BLaER1 (cell line): ENCODE measurements at regions not wholly inside any gene's neighbourhood (a gene's known extent, or its start where the extent isn't known, plus 50 kb on each side); places are given as distances from the start of the nearest gene placed in this dataset.
A peak's percentile ranks its signal among the peaks of the same experiment; 100 is the strongest.

Source experiments
- H3K27ac ChIP-seq: shearing (Covaris generic); formaldehyde crosslinking; 2 replicates; pipeline ENCODE4 v1.8.1; 2022
- H3K27me3 ChIP-seq: shearing (Covaris generic); formaldehyde crosslinking; 2 replicates; pipeline ENCODE4 v1.8.1; 2022
- H3K36me3 ChIP-seq: shearing (Covaris generic); formaldehyde crosslinking; 2 replicates; pipeline ENCODE4 v1.8.1; 2022
- H3K4me1 ChIP-seq: shearing (Covaris generic); formaldehyde crosslinking; 2 replicates; pipeline ENCODE4 v1.8.1; 2022
- H3K4me2 ChIP-seq: shearing (Covaris generic); formaldehyde crosslinking; 2 replicates; pipeline ENCODE4 v1.8.1; 2022
- H3K4me3 ChIP-seq: shearing (Covaris generic); formaldehyde crosslinking; 2 replicates; pipeline ENCODE4 v1.8.1; 2022
- H3K9ac ChIP-seq: shearing (Covaris generic); formaldehyde crosslinking; 2 replicates; pipeline ENCODE4 v1.8.1; 2022
- H3K9me3 ChIP-seq: shearing (Covaris generic); formaldehyde crosslinking; 2 replicates; pipeline ENCODE4 v1.8.1; 2022
- H4K20me1 ChIP-seq: shearing (Covaris generic); formaldehyde crosslinking; 2 replicates; pipeline ENCODE4 v1.8.1; 2022
- Cebpa-rat ChIP-seq: shearing (Covaris generic); IDR thresholded peaks from 2 replicates; pipeline ENCODE4 v1.8.1; 2022

DNA sequence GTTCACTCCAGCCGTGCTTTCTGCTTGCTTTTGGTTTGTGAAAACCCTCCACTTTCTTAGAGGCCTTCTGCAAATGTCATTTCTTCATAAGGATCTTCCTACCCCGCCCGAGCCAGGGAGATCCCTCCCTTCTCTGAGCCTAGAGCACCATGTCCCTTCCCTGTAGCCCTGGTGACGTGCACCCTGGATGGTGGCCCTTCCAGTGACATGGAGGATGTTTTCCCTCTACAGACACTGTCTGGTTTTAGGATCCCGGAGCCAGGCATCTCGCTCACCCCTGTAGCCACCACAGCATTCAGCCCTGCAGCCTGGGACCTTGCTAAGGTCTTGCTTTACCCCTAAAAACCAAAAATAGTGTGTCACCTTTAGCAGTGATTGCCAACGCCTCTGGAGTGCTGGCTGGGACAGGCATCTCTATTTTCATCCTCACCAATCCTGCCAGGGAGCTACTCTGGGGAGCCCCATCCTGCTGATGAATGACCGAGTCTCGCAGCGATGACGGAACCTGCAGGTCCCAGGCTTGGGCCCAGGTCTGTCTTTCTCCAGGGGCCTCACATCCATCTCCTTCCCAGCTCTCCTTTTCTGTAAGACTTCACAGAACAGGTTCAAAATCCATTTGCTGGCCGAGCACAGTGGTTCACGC, 394.1 kb upstream of the TNRC6C start:
- Histone ChIP-seq H3K4me2 (peak overlapping the region; percentile 74), H3K36me3 (peaks cover 27% of the 10 kb centered on the region; the same call in 1 of the 2 replicates), H3K9me3 (no peaks in the 10 kb centered on the region; the same call in 1 of the 2 replicates), H3K27ac (peak overlapping the region; percentile 67), H3K27me3 (no peaks in the 10 kb centered on the region), H3K9ac (0 out of 2 replicates have a peak overlapping the region, but pooled peaks have one; percentile 31), H4K20me1 (no peaks in the 10 kb centered on the region), H3K4me3 (no peak overlapping the region; the same call in 1 of the 2 replicates), H3K4me1 (peaks cover 52% of the 10 kb centered on the region)
- no peak for TF ChIP-seq Cebpa-rat

DNA sequence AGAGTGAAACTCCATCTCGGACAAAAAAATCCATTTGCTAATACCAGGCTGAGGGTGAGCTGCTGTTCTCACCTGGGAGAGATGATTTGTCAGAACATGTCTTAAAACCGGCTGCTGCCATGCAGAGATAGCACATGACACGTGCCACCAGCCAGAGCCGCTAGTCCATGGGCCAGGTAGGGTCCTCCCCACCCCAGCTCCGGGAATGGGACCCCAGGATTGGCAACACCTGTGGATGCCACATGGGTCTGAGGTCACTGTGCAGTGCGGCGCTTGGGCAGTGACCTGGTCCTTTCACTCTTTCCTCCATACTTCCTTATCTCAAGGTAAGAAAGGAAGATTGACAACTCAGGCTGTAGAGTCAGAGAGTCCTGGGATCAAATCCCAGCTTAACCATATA, 393.3 kb upstream of the TNRC6C start:
- Histone ChIP-seq H4K20me1 (no peaks in the 10 kb centered on the region), H3K4me1 (peaks cover 60% of the 10 kb centered on the region), H3K27me3 (no peaks in the 10 kb centered on the region), H3K9me3 (no peaks in the 10 kb centered on the region; the same call in 1 of the 2 replicates), H3K4me3 (peak overlapping the region; percentile 46), H3K4me2 (peak overlapping the region; percentile 74), H3K36me3 (peaks cover 25% of the 10 kb centered on the region; the same call in 1 of the 2 replicates), H3K27ac (peak overlapping the region; percentile 69; the same call in 1 of the 2 replicates), H3K9ac (no peak overlapping the region)
- TF ChIP-seq Cebpa-rat, result no peak

DNA sequence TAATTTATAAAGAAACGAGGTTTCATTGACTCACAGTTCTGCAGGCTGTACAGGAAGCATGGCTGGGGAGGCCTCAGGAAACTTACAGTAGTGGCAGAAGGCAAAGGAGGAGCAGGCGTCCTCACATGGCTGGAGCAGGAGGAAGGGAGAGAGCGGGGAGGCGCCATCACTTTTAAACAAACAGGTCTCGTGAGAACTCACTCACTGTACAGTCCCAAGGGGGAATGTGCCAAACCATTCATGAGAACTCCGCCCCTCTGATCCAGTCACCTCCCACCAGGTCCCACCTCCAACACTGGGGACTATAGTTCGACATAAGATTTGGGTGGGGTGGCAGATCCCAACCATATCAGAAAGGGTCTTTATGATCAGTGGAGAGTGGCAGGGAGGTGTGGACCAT, 392.4 kb upstream of the TNRC6C start:
- Histone ChIP-seq H3K9ac (peak overlapping the region; percentile 32; the same call in 1 of the 2 replicates), H3K36me3 (peaks cover 21% of the 10 kb centered on the region; the same call in 1 of the 2 replicates), H3K4me2 (peak overlapping the region; percentile 74), H3K4me1 (peaks cover 70% of the 10 kb centered on the region), H3K27ac (peak overlapping the region; percentile 69), H4K20me1 (no peaks in the 10 kb centered on the region), H3K9me3 (no peaks in the 10 kb centered on the region; the same call in 1 of the 2 replicates), H3K27me3 (no peaks in the 10 kb centered on the region), H3K4me3 (peak overlapping the region; percentile 46)
- TF ChIP-seq Cebpa-rat, result no peak

DNA sequence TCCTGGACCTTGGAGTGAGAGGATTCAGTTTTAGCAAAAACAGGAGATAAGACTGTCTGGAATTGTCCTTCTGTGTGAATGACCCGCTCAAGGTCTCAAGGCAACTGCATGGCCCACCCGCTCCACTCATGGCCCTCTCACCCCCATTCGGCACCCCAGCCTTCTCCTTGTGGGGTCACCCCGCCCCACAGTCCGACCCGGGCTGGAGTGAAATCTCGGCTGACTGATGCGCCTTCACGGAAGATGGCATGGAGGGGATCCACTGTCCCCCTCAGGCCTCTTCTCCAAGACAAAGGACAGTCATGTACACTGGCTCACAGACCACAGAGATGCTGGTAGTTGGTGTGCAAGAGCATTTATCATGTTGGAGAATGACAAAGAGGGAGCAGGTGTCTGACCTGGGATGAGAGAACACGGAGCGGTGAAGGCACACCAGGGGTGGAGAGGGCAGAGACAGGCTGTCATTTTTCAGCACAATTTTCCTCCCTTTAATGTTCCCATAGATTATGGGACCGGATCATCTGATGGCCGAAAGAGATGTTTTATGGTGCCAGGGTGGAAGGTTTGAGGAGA, 391.9 kb upstream of the TNRC6C start:
- Histone ChIP-seq H3K4me2 (peak overlapping the region; percentile 74), H3K27ac (peak overlapping the region; percentile 69; the same call in 1 of the 2 replicates), H3K36me3 (peaks cover 21% of the 10 kb centered on the region; the same call in 1 of the 2 replicates), H3K4me1 (peaks cover 73% of the 10 kb centered on the region), H4K20me1 (no peaks in the 10 kb centered on the region), H3K4me3 (no peak overlapping the region), H3K27me3 (no peaks in the 10 kb centered on the region), H3K9ac (no peak overlapping the region), H3K9me3 (no peaks in the 10 kb centered on the region; the same call in 1 of the 2 replicates)
- no peak for TF ChIP-seq Cebpa-rat

DNA sequence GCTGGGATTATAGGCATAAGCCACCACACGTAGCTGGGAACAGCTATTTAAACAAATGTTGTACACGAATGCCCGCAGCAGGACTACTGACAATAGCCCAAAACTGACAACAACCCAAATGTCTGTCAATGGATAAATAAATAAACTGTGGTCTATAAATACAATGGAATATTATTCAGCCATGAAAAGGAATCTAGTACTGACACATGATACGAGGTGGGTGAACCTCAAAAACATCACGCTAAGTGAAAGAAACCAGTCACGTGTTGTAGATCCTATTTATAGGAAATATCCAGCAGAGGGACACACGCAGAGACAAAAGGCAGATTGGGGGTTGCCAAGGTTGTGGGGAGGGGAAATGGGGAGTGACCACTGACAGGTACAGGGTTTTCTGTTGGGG, 390.0 kb upstream of the TNRC6C start:
- H3K9ac ChIP-seq, result no peak overlapping the region

DNA sequence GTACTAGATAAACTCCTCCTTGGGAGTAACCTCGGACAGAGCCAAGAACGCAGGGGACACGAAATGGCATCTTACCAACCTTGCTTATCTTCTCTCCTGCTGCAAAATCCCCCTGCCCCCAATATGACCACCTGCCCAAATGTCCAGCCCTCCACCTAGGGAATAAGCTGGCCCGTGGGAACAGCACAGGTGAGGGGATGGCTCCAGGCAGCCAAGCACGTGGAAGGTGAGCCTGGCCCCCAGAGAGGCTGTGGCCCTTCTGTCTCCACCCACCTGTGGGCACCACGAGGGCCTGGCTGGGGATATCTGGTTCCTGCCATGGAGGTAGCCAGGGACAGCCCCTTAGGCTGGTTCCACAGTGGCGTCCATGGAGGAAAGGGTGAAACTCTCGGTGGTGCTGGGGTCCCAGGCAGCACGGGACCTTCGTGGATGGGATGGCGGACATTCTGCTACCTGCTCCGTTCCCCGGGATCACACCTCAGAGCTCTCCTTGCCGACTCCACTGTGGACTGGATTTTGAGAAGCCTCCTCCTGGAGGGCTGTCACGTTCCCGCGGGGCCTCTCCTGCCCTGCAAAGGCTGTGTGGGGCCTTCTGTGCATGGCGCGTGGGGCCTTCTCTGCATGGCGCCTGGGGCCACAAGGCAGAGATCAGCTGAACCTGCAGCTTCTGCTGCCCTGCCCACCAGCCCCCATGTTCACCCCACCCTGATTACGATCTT, 388.5 kb upstream of the TNRC6C start:
- no peaks in the 10 kb centered on the region for H3K27me3 ChIP-seq
- peak overlapping the region; percentile 84 for H3K9ac ChIP-seq
- TF ChIP-seq Cebpa-rat, result no peak
- H4K20me1 ChIP-seq, result no peaks in the 10 kb centered on the region
- H3K27ac ChIP-seq, result peak overlapping the region; percentile 96
- H3K36me3 ChIP-seq, result no peaks in the 10 kb centered on the region
- peak overlapping the region; percentile 52; the same call in 1 of the 2 replicates for H3K4me3 ChIP-seq
- peak overlapping the region; percentile 98 for H3K4me2 ChIP-seq
- H3K4me1 ChIP-seq, result peaks cover 86% of the 10 kb centered on the region
- H3K9me3 ChIP-seq, result no peaks in the 10 kb centered on the region; the same call in 1 of the 2 replicates

More for the DNA sequence above, 390.0 kb upstream of the TNRC6C start:
- no peaks in the 10 kb centered on the region; the same call in 1 of the 2 replicates for H3K9me3 ChIP-seq
- H3K27me3 ChIP-seq, result no peaks in the 10 kb centered on the region
- no peak overlapping the region for H3K4me3 ChIP-seq
- H3K4me1 ChIP-seq, result peaks cover 86% of the 10 kb centered on the region
- H3K27ac ChIP-seq, result no peak overlapping the region
- no peak overlapping the region for H3K4me2 ChIP-seq
- H4K20me1 ChIP-seq, result no peaks in the 10 kb centered on the region
- no peak for TF ChIP-seq Cebpa-rat
- 0 out of 2 replicates have a peak, but pooled peaks cover 12% of the 10 kb centered on the region for H3K36me3 ChIP-seq

DNA sequence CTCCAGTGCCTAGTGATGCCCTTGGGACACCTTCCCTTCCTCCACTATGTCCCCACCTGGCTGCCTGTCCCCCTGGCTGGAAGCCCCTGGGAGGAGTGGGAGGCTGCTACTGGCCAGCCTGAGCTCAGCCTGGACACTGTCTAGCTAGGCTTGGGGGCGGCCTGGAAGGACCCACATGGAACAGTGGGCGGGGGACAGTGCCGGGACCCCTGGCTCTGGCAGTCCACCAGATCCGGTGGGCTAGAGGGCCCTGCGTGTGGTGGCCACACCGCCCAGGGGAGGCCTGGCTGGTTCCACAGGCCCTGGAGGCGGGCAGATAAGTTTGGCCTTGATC, 388.0 kb upstream of the TNRC6C start:
- no peaks in the 10 kb centered on the region for H3K27me3 ChIP-seq
- H3K4me2 ChIP-seq, result peak overlapping the region; percentile 98
- no peaks in the 10 kb centered on the region for H3K36me3 ChIP-seq
- peak overlapping the region; percentile 52 for H3K4me3 ChIP-seq
- no peaks in the 10 kb centered on the region for H4K20me1 ChIP-seq
- H3K9ac ChIP-seq, result peak overlapping the region; percentile 84
- H3K9me3 ChIP-seq, result no peaks in the 10 kb centered on the region
- peak overlapping the region; percentile 96 for H3K27ac ChIP-seq
- peaks cover 86% of the 10 kb centered on the region for H3K4me1 ChIP-seq
- TF ChIP-seq Cebpa-rat, result no peak

DNA sequence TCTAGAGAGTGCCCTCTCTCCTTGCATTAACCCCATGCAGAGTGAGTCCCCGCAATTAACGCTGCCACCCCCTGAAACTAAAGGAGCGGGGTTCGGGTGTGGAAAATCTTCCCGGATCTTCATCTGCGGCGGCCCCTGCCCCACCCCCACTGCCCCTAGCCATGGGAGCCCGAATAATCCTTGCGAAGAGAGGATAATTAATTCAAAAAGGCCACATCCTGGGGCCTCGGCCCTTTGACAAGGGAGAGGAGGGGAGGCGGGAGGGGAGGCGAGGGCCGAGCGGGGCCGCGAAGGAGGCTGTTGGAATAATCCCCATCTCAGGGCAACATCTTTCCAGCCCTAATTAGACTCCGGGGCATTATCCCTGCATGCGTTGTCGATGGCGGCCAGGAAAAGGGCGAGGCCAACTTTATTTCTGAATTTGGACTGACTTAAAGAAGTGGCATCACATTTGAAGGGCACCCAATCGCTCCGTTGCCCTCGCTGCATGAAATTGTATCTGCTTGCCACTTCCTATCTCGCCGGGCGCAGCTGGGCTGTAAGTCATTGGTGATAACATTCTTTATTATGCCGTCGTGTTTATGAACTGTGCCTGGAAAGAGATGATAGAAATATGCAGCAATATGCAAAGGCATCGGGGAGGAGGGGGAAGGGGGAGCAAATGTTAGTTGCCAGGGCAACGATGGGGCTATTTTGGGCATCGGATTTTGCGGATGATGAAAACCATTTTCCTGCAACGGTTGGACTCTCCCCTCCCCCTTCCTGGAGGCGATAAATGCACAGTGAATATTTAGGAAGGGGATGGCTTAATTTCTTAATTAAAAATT, 387.1 kb upstream of the TNRC6C start:
- Histone ChIP-seq H3K4me3 (peak overlapping the region; percentile 52), H3K9ac (peak overlapping the region; percentile 84), H3K4me1 (peaks cover 85% of the 10 kb centered on the region), H3K4me2 (peak overlapping the region; percentile 98), H3K27ac (peak overlapping the region; percentile 96), H3K27me3 (no peaks in the 10 kb centered on the region), H3K36me3 (no peaks in the 10 kb centered on the region), H3K9me3 (no peaks in the 10 kb centered on the region), H4K20me1 (no peaks in the 10 kb centered on the region)
- peak; percentile 60; the same call in 1 of the 2 replicates for TF ChIP-seq Cebpa-rat

DNA sequence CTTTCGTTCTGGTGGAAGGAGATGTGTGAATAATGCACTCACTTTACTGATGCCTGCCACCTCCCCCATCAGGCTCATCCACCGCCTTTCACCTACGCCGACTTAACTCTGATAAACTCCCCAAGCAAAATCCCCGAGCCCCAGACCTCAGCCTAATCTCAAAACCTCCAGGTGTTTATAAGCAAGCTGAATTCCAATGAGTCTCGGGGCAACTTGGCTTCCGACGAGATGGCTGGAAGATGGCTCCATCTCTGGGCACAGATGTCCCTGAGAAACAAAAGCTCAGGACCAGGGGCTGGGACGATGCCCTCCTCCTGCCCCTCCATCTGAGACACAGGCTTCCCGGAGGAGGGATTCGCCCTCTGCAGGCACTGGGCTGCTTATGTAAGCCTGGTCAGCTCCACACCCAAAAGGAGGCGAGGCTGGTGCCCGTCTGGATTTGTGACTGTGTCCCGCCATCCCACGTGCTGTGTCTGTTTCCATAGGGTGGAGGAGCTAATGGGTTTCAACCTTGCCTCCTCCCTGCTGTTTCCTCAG, 386.4 kb upstream of the TNRC6C start:
- Histone ChIP-seq H3K27ac (peak overlapping the region; percentile 96), H3K36me3 (no peaks in the 10 kb centered on the region), H3K4me1 (peaks cover 77% of the 10 kb centered on the region), H3K9ac (peak overlapping the region; percentile 84), H3K4me2 (peak overlapping the region; percentile 98), H3K27me3 (no peaks in the 10 kb centered on the region), H4K20me1 (no peaks in the 10 kb centered on the region), H3K4me3 (peak overlapping the region; percentile 52), H3K9me3 (no peaks in the 10 kb centered on the region)
- no peak for TF ChIP-seq Cebpa-rat
